NCI-H1048 (cell line): ENCODE measurements at regions not wholly inside any gene's neighbourhood (a gene's known extent, or its start where the extent isn't known, plus 50 kb on each side); places are given as distances from the start of the nearest gene placed in this dataset.

ENCODE experiments used
- DNase-seq: peaks from one replicate; lab custom pipeline; 2025; lab: John Stamatoyannopoulos, UW

- no peak for DNase-seq
Observed at GRCh38 chr1:238196516-238196915, 305.8 kb upstream of the ZP4 start.

- no peak for DNase-seq
Observed at GRCh38 chr1:238191170-238191569, 300.4 kb upstream of the ZP4 start.

- DNase-seq = no peak
Observed at GRCh38 chr1:238187575-238187949, 296.8 kb upstream of the ZP4 start.

GRCh38 chr1:238186887-238187574 is 296.3 kb upstream of the ZP4 start:
- DNase-seq = no peak

GRCh38 chr1:238177960-238178645 is 287.4 kb upstream of the ZP4 start:
- DNase-seq = no peak

- no peak for DNase-seq
Observed at GRCh38 chr1:238177351-238177750, 286.6 kb upstream of the ZP4 start.

GRCh38 chr1:238176441-238176840 is 285.7 kb upstream of the ZP4 start:
- DNase-seq = no peak

GRCh38 chr1:238171985-238172384 is 281.3 kb upstream of the ZP4 start:
- no peak for DNase-seq

GRCh38 chr1:238161955-238162354 is 271.2 kb upstream of the ZP4 start:
- no peak for DNase-seq

GRCh38 chr1:238153939-238154338 is 263.2 kb upstream of the ZP4 start:
- DNase-seq = no peak

GRCh38 chr1:238153253-238153652 is 262.5 kb upstream of the ZP4 start:
- DNase-seq = no peak

- DNase-seq = no peak
Observed at GRCh38 chr1:238152119-238152518, 261.4 kb upstream of the ZP4 start.

- no peak for DNase-seq
Observed at GRCh38 chr1:238143038-238143437, 252.3 kb upstream of the ZP4 start.

- DNase-seq = no peak
Observed at GRCh38 chr1:238141353-238141752, 250.6 kb upstream of the ZP4 start.

- DNase-seq = no peak
Observed at GRCh38 chr1:238139713-238140112, 249.0 kb upstream of the ZP4 start.

GRCh38 chr1:238138059-238138626 is 247.4 kb upstream of the ZP4 start:
- no peak for DNase-seq

- no peak for DNase-seq
Observed at GRCh38 chr1:238135708-238136664, 245.3 kb upstream of the ZP4 start.

- DNase-seq = no peak
Observed at GRCh38 chr1:238129677-238130076, 239.0 kb upstream of the ZP4 start.

- no peak for DNase-seq
Observed at GRCh38 chr1:238123201-238123600, 232.5 kb upstream of the ZP4 start.

- DNase-seq = no peak
Observed at GRCh38 chr1:238119861-238120260, 229.1 kb upstream of the ZP4 start.

- DNase-seq = no peak
Observed at GRCh38 chr1:238119060-238119459, 228.3 kb upstream of the ZP4 start.

GRCh38 chr1:238115852-238116251 is 225.1 kb upstream of the ZP4 start:
- DNase-seq = no peak
